LNCAP (cell line): ENCODE measurements at regions not wholly inside any gene's neighbourhood (a gene's known extent, or its start where the extent isn't known, plus 50 kb on each side); places are given as distances from the start of the nearest gene placed in this dataset.

Source experiments
- CTCF ChIP-seq: fragments of 450-650 bp; IDR thresholded peaks from 2 replicates; pipeline ENCODE4 v1.5.1; 2017; ENCODE audit warnings: mild to moderate bottlenecking

- no peak for TF ChIP-seq CTCF
Measured at GRCh38 chr10:3701491-3701890, 83.5 kb downstream of the KLF6 start.

- no peak for TF ChIP-seq CTCF
Measured at GRCh38 chr10:3700531-3701076, 84.4 kb downstream of the KLF6 start.

GRCh38 chr10:3699916-3700315, 85.1 kb downstream of the KLF6 start:
- TF ChIP-seq CTCF: no peak

- TF ChIP-seq CTCF: no peak
Measured at GRCh38 chr10:3698312-3698711, 86.7 kb downstream of the KLF6 start.

GRCh38 chr10:3693698-3694080, 91.3 kb downstream of the KLF6 start:
- TF ChIP-seq CTCF: no peak

- TF ChIP-seq CTCF: no peak
Measured at GRCh38 chr10:3693022-3693697, 91.8 kb downstream of the KLF6 start.

- no peak for TF ChIP-seq CTCF
Measured at GRCh38 chr10:3692387-3692999, 92.5 kb downstream of the KLF6 start.
